NT2/D1 (cell line): ENCODE measurements at regions not wholly inside any gene's neighbourhood (a gene's known extent, or its start where the extent isn't known, plus 50 kb on each side); places are given as distances from the start of the nearest gene placed in this dataset.

Experiments
- SUZ12 ChIP-seq: IDR thresholded peaks from 2 replicates; pipeline ENCODE4 v1.6.1; 2011; ENCODE audit not compliant: insufficient read length, insufficient read depth; ENCODE audit errors: extremely low read depth
- ZNF274 ChIP-seq: IDR thresholded peaks from 2 replicates; pipeline ENCODE4 v1.6.1; 2011; ENCODE audit warnings: mild to moderate bottlenecking, low read depth, low read length

DNA sequence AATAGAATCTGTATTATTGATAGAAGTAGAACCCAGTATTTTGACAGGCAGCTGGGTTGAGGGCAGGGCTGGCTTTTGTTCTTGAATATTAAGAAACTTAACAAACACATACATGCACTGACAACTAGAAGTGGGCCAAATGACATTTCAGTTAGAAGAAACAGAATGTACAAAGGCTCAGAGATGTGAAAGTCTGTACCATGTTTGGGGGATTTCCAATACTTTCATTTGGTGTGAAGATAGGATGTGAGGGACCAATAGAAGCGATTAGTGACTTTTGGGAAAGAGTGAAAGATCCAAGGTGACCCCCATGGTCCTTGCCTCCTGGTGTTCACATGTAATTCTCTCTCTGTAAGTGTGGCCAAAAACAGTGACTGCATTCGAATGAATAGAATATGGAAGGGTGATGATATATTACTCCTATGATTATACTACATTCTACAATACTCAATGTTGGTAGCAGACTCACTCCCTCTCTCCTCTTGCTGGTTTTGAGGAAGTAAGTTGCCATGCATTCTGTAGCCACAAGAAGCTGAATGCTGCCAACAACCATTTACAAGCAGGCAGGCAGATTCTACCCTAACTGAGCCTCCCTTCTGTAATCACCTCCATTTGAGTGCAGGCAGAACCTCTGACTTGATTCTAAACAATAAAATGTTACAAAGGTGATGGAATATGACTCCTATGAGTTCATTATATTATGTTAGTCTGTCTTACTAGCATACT lies 151.4 kb downstream of the TMEM168 start:
- no peak for TF ChIP-seq SUZ12
- no peak for TF ChIP-seq ZNF274
